ENCODE measurements at regions not wholly inside any gene's neighbourhood (a gene's known extent, or its start where the extent isn't known, plus 50 kb on each side); places are given as distances from the start of the nearest gene placed in this dataset.

GRCh38 chr2:2755990-2756389 is 424.9 kb upstream of the MYT1L start:
- TF ChIP-seq CTCF (IDR thresholded peaks at IDR 0.05; ENCODE audit: low read depth, low read length, missing input control) = no peak
- no peak for TF ChIP-seq MAX (IDR thresholded peaks at IDR 0.05)

All from liver (tissue), 2 donors.